NCI-H2029 treated with DMSO at 0.1 percent for 48 hours (cell line): ENCODE measurements at regions not wholly inside any gene's neighbourhood (a gene's known extent, or its start where the extent isn't known, plus 50 kb on each side); places are given as distances from the start of the nearest gene placed in this dataset.
"Not testable (repeated sequence)": the region's sequence is repeated elsewhere in the genome, so short reads cannot be mapped to it uniquely, and the experiment has no call there.

Experiments used
- DNase-seq: peaks from one replicate; lab custom pipeline; 2025; lab: John Stamatoyannopoulos, UW

DNA sequence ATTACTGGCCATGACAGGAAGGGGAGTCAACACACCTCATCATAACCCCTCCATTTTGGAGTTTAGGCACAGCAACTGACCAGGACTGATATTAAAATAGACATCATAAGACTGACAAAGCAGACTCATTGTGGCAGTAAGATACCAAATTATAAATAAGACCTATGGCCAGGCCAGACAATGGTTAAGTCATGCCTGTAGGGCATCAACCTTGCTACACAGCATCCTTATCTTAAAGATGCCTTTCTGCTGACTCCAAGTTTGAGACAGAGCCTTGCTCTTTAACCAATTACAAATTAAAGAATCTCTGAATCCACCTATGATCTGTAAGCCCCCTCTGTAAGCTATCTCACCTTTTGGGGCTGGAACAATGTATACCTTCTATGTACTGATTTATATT lies 65.5 kb downstream of the VCX2 start:
- DNase-seq, result no peak

DNA sequence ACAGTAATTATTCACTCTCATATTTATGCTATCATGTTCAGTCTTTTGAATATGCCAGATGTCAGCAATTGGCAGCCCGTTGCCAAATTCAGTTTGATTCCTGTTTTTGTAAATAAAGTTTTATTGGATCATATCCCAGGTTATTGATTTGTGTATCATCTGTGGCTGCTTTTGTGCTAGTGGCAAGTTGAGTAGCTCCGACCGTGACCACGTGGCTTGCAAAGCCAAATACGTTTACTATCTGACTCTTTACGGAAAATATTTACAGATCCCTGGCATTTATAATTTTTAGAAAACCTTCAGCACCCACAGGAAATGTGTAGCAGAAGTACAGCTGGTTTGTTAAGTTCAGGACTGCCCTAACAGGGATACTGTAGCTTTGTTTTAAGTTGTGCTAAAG lies 67.4 kb downstream of the VCX2 start:
- no peak for DNase-seq

DNA sequence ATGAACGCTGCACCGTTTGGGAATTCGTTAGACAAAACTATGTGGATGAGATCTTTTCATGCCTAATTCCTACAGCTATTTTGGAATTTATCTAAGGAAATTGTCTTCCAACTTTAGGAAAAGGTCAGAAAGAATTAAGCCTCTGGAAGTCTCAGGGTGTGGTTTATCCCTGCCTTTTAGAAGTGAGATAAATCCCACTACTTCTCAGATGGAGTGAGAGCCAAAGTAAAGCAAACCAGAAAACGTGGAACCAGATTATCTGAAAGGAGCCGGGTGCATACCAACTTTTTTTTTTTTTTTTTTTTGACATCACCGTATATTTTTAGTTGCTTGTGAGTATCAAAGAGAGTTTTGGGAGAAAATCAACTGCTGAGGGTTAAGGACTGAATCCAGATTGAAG lies 79.6 kb downstream of the VCX2 start:
- no peak for DNase-seq

DNA sequence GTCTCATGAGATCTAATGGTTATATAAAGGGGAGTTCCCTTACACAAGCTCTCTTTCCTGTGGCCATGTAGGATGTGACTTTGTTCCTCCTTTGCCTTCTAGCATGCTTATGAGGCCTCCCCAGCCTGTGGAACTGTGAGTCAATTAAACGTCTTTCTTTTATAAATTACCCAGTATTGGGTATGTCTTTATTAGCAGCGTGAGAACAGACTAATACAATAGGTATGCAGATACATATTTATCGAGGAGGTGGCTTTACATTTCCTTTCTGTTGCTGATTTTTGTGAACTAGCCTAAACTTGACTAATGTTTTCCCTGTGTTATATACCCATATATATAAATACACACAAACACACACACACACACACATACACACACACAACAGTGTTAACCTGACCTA lies 80.2 kb downstream of the VCX2 start:
- DNase-seq, result no peak

DNA sequence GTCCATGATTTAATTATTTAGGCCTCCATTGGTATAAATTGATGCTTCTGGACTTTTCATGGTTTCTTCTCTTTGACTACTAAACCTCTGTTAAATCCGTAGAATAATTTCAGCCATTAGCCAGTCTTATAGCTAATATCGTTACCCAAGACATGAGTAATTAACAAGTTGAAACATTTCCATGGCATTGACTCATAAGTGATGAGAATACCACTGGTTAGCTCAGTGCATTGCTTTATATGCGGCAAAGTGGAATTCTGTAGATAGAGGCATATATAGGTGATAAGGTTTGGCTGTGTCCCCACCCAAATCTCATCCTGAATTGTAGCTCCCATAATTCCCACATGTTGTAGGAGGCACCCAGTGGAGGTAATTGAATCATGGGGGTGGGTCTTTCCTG lies 80.6 kb downstream of the VCX2 start:
- no peak for DNase-seq

DNA sequence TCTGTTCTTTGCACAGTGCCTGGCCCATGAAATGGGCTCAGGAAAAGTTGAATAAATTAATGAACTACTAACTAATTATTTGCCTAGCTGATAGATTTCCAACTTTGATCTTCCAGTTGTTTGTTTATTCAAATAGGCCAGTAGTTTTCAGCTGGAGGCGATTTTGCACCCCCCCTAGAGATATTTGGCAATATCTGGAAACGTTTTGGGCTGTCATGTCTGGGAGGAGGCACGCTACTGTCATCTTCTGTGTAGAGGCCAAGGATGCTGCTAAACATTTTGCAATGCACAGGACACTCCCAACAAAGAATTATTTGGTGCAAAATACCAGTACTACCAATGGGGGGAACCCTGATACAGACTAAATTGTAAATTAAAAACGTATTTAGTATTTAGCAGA lies 81.9 kb downstream of the VCX2 start:
- no peak for DNase-seq

DNA sequence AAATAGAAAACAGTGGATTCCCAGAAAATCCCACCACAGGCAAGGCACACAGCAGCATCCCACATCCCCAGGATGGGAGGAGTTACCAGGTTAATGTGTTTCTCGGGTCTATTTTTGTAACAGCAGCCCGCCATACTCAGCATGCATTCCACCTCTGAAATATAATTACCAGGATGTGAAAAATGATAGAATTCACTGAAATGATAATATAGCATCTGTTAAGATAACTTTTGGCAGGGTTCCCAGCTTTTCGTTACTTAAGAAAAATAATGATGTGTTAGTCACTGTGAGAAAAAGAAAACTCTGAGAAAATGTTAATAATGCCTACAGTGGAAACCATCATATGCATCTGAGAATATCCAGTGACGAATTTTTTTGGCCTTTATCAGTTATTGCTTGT lies 87.1 kb downstream of the VCX2 start:
- DNase-seq, result no peak

DNA sequence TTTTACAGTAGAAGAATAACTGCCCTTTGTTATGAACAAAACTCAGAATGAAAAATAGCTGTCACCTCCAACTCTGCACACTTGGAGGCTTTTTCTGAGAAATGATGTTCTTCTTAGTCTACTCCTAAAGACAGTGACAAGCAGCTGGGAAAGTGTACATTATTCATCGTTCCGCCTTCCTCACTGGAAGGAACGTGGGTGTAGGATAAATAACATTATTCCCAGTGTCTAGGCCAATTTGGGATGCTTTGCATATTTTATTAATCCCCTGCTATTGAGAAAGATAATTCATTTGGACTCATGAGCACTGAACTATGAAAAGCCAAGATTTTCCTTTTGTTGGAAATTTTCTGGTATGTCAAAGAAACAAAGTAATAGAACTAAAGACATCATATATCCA lies 87.8 kb downstream of the VCX2 start:
- no peak for DNase-seq

DNA sequence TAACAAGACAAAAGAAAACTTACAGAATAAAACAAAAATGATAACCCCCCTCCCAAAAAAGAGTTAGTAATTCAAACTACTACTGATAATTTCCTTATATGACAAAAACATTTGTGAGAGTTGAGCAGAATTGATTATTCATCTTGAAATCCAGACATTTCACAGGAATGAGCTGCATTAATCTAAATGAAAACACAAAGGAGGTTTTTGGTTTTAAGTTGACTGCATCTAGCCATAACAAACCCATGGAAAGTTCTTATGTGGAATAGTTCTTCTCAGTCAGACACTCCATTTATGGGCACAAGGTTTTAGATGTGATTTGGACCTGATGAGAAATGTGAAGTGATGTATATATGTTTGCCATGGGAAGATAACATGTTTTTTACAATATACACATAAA lies 95.4 kb downstream of the VCX2 start:
- no peak for DNase-seq

DNA sequence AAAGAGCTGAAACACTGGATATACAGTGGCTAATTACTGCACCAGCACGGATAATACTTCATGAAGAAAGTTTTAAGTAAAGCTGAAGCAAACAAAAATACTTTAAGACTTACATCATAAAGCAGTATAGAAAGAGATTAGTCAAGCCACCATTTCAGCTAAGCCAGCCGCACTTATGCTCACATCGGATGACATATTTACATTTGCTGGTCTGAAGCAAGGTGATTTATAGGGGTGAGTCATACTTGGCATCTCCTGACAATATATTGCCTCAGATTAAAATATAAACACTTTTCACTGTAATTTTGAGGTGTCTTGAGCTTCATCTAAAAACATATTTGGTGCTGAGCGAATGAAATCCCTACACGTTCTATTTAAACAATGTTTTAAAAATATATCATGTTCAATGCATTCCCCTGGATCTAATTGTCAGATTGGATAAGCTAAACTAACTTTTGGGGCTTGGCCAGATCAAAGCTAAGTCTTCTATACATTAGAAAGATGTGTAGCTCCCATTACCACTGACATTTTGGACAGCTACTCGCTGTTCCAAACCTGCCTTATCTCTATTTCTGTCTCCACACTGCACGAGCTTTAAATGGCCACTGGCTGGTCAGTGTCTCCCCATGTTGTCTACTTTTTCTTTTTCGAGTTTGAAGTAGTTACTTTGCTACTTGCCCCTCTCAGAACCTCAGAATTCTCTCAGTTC lies 103.2 kb downstream of the VCX2 start:
- DNase-seq, result peak; percentile 1

DNA sequence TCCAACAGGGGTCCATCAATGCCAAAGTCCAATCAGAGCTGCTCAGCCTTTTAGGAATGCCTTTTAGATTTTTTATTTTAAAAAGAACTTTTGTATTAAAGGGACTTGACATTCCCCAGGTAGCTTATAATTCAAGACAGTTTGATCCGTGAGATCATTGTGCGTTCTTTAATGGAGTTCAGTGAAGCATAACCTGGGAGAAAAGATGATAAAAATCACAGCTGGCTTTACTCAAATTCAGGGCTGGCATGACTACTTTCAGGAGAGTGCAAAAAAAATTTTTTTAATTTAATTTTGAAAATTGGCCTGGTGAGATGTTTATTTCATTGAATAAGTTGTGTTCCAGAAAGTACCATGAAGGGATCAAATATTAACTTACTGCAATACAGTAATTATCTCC lies 118.2 kb downstream of the VCX2 start:
- DNase-seq, result no peak

DNA sequence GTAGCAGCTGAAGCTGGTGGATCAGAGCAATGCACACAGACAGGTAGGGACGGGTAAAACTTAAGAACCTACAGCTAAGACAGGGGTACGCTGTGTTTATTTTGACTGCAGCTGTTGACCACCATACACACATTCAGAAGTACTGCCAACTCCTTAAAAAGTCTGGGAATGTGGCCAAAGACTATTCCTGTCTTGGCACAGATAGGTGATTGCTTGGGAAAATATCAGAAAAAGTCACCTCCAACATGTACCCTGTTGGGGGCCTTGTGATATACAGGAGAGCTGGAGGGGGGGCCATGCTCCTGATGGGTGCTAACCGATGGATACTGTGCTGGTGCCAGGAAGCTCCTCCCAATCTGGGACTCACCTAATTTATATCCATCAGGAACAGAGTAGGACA lies 121.2 kb downstream of the VCX2 start:
- peak; percentile 8 for DNase-seq

DNA sequence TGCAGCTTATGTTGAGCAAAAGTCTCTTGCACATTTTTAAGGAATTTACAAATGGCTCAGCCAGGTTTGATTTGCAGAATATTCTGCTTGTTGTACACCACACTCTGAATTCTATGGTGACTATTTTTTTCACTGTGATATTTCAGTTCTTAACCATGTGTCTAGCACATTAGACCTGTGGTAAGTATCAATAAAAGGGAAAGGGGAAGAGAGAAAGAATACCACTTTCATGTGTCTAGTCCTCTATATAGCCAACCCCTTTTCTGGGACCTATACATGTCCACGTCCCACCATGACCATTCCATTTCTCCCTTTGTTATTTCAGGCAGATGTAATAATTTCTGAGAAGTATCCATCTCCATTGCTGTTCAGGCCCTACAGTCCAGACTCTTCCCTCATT lies 121.3 kb upstream of the PNPLA4 start:
- DNase-seq, result no peak

DNA sequence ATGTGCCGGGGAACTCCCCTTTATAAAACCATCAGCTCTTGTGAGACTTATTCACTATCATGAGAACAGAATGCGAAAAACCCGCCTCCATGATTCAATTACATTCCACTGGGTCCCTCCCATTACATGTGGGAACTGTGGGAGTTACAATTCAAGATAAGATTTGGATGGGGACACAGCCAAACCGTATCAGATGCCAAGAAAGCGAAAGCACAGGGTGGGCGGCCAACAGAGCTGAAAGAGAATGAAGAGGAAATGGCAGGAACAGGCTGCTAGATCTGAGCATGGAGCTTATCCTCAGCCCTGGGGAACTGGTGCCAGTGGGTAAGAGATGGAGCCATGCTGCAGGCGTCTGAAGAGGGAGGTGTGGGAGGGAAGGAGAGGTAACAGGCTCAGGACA lies 117.7 kb upstream of the PNPLA4 start:
- no peak for DNase-seq

DNA sequence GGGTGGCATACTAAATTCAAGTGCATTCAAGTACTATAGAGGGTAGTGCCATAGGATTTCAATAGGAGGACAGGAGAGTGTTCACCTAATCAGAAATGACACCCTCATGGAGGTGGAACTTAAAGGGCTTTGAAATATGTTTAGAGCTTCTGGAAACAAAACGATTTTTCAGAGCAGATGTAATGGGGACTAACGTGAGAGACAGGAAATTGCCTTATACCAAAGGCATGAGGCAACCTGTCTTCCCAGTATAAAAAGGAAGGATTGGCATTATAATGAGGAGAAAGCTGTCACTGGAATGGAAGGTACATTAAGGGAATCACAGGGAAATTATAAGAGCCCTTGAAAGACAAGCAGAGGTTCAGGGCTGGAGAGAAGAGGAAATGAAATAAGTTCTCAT lies 116.3 kb upstream of the PNPLA4 start:
- DNase-seq, result no peak

DNA sequence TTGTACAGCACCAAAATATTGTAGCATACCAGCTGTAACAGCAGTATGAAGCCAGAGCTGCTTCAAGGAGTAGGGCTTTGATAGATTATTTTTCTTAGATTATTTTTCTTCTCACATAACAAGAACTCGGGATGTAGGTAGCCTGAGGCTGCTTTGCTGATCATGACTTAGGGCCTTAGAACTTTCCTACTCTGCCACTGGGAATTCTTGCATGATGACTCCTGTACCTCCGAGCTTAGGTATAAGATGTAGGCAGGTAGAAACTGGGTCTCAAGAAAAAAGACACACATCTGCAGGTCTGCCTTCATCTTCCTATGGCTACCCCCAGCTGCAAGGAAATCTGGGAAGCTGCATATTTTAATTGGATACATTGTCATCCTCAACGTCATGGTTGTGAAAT lies 115.9 kb upstream of the PNPLA4 start:
- DNase-seq, result no peak

DNA sequence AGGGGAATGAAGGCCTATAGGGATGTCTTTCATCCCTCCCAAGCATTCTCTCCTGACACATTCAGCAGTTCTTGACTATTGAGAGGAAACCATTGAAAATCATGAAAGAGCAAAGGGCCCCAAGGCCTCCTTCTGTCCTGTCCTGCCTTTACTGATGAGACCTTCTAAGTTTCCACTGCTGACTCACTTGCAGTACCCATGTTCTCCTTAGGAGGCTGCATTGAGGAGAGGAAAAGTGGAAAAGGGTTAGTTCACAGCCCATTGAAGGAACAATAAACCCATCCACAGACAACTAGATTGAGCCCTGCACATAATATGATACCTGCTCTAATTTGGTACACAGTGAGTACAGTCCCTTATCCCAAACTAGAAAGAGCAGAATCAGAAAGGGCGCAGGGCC lies 115.1 kb upstream of the PNPLA4 start:
- peak; percentile 50 for DNase-seq

DNA sequence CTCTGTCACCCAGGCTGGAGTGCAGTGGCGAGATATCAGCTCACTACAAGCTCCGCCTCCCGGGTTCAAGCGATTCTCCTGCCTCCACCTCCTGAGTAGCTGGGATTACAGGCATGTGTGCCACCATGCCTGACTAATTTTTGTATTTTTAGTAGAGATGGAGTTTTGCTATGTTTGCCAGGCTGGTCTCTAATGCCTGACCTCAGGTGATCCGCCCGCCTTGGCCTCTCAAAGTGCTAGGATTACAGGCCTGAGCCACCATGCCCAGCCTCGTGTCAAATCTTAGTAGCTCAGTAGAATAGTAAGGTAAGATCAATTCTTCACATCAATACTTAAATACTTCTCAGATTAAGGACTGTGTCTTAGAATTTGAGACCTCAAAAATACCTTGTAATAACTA lies 112.5 kb upstream of the PNPLA4 start:
- not testable (repeated sequence) for DNase-seq

DNA sequence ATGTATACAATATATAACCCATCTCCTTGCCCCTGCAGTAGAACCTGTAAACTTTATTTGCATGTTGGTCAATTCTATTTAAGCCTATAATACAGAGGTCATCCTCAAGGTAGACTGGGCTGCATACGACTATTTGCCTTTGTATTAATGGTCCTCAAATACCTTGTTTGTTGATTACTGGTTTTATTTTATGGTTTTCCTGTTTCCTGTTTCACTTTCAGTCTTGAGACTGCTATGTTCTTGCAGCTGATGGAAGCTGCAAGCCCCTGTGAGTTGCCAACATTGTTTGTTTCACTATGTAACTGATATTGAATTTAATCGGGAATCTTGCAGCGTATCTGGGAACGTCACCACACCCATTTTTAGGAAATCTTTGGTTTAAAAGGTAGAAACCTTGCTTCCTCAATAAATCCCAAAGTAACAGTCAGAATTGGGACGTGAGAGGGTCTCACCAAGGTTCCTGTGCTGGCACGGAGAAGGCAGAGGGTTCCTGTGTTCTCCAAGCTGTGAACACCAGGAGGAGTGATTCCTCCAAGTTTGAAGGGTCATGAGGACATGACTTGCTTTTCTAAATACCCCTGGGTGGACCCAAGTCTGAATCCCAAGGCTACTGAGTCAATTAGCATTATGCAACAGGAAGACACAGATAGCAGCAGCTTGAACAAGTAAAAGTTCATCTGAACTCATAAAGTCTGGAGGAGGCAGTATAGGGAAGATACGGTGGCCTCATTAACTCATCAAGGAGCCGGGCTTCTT lies 110.6 kb upstream of the PNPLA4 start:
- peak; percentile 9 for DNase-seq

DNA sequence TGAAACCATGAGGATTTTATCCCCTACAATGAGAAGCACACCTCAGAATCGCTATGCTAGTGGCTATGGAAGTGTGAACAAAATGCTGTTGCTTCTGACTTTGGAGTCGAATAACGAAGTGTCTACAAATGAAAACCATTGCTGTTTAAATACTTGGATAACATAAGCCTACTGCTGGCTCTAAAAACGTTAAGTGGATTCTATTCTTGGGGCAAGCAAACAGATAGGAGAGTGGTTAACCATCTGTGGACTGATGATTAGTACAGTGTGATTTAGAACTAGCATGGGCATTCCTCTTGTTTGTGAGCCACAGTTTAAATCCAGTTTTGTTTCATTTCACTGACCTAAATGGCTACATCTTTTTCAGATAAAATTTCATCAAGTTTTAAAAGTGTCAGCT lies 109.7 kb upstream of the PNPLA4 start:
- DNase-seq, result peak; percentile 33

DNA sequence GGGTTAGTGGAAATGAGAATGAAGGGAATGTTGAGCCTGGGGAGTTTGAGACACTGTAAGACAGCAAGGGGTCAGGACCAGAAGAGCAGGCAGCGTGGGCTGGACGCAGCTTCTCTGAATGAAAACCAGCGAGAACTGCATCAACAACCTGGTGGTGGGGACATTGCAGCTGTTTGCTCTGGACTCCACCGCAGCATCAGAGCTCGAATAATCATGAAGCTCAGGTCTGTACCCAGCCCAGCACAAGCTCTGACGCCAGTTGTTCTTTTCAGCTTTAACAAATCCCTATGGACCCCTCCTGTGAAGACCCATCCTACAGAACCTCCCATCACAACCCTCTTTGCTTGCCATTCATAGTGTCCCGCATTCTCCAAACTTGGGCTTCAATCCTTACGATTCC lies 106.8 kb upstream of the PNPLA4 start:
- no peak for DNase-seq

DNA sequence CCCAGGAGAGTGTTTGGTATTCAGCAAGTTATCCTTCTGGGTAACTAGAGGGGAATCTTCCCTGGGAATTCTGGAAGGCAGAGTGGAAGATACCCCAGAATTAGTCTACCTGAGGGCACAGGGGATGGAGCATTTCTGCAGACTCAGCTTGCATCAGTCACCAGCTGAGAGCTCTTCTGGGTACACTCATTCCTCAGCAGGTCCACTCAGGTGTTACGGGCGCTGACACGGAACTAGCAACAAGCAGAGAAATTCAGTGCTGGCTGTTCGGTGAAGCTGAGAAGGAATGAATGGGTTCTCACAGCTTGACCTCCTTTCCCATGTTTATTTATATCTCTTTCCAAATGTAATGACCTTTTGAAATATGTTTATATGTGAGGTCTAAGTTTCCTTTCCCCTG lies 106.0 kb upstream of the PNPLA4 start:
- no peak for DNase-seq

DNA sequence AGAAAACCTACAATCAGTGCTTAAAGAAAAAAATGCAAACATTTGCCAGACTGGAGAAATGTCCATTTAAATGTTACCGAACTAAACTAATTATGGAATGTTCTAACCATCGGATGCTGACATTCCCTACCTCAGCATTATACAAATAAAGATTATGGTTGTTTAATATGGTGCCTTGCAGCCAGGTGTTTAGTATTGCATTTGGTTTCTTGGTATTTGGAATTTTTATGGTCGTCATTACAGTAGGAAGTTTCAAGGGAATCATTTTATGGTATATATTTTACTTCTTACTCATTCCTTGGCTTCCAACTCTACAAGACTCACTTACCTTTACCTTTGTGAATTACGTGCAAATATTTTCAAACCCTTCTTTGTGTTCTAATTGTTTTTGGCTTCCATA lies 103.1 kb upstream of the PNPLA4 start:
- DNase-seq, result no peak

DNA sequence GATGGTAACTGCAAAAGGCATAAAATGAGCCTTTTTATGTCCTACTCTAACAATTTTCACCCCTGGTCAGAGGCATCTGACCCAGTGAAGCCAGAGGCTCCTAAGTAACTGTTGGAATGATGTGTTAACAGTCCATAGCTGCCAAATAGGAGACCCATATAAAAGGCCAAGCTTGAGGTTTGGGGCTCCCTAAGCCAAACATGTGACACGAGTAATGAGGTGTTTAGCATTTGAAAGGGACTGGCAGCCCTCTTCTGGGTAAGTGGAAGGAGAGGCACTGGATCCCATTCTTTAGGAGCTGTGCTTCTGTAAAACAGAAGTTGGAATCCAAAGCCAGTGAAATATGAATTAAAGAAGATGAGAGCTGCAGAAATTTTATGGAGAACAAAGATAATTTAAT lies 100.6 kb upstream of the PNPLA4 start:
- no peak for DNase-seq
